GM19025 (cell line): ENCODE measurements at regions not wholly inside any gene's neighbourhood (a gene's known extent, or its start where the extent isn't known, plus 50 kb on each side); places are given as distances from the start of the nearest gene placed in this dataset.

Source experiments
- ATAC-seq: cut with Tn5 transposase; IDR thresholded peaks from one replicate; pipeline ENCODE4 v1.9.1; 2021; ENCODE audit warnings: mild to moderate bottlenecking, low read depth, moderate library complexity; ENCODE audit not compliant: unreplicated experiment

- no peak for ATAC-seq
These were observed 155.9 kb downstream of the BARHL2 start for GRCh38 chr1:90561103-90561783.

DNA sequence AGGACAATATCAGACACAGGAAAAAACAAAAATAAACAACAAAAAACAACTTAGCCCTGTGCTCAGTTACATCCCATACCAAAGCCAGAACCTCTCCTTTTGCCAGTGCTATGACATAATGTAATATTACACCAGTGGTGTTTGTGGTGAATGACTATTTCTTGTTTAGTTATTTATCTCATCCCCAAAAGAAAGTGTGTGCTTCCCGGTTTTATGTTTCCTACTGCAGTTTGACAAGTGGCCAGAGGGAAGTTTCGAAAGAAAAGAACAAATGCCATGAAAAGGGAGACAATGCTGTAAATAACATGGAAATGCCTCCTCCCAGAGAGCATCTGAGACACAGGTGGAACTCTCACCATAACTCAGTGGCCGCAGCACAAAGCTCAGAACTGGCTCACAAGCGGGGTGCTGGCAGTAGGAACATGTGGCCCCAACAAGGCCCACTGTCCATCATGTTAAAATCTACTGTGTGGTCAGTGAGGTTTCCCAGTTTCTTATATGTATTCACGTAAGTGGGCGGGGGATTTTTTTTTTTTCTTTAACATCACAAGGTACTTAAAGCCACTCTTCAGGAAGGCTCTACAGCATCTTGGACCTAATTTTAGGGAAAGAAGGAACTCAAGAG is 158.2 kb downstream of the BARHL2 start:
- ATAC-seq = no peak

- ATAC-seq = no peak
These were observed 159.0 kb downstream of the BARHL2 start for GRCh38 chr1:90558126-90558525.

GRCh38 chr1:90557706-90558105 is 159.4 kb downstream of the BARHL2 start:
- no peak for ATAC-seq

- no peak for ATAC-seq
These were observed 166.3 kb downstream of the BARHL2 start for GRCh38 chr1:90550626-90551406.

DNA sequence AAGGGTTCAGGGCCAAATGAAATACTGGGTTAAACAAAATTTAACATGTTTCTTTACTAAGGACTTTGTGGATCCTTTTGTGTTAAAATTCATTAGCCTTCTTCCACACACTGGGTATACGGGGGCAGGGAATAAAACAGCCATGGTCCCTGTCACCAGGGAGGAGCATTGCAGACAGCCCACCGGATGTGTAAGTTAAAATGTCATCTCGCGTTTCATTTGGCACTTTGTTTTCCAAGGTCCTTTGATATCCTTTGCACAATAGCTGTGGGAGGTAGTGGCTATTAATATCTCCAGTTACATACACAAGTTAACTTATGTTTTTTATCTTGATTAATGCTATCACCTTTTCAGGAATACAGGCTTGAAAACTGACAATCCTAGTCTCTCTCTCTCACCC is 172.7 kb downstream of the BARHL2 start:
- ATAC-seq = no peak

GRCh38 chr1:90537606-90538362 is 179.3 kb downstream of the BARHL2 start:
- no peak for ATAC-seq

DNA sequence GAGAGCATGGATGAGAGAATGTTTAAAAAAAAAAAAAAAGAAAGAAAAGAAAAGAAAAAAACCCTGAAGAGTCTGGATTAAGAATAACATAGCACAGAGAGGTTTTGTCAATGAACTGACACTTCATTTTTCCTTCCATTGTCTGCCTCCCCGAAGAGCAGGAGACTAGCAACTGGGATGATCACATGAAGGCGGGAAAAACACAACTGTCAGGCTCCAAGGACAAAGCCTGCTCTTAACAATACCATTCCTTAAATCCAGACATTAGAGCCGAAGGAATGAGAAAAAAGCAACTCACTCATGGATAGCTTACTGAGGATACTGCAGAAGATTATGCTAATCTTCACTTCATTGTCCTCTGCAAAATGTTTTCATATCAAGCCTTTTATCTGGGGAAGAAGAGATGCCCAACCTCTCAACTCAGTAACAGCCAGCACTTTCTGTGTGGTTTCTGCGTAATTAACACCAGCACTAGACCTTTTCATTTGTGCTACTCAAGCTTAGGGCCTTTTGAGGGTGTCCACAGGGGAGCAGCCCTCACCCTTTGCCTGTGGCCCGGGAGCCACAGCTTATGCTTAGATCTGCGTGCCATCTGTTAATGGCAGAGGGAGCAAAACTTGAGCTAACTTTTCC is 182.3 kb downstream of the BARHL2 start:
- ATAC-seq = no peak

GRCh38 chr1:90534116-90534515 is 183.0 kb downstream of the BARHL2 start:
- no peak for ATAC-seq

DNA sequence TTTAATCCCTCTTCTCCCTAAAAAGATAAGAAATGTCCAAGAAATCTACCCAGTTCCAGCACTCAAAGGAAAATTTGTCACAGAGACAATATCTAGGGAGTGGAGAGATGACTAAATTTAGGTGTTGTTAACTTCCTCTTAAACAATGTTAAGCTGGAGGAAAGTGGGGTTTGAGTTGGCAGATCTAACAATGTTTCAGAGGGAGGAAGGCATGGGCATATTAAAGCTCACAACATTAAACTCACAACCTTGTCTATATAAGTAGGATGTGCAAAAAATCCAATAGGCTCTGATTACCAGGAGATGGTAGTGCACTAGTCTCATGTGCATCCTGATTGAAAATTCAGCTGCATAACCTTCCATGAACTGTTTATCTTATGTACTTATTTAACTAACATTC is 190.1 kb downstream of the BARHL2 start:
- no peak for ATAC-seq

DNA sequence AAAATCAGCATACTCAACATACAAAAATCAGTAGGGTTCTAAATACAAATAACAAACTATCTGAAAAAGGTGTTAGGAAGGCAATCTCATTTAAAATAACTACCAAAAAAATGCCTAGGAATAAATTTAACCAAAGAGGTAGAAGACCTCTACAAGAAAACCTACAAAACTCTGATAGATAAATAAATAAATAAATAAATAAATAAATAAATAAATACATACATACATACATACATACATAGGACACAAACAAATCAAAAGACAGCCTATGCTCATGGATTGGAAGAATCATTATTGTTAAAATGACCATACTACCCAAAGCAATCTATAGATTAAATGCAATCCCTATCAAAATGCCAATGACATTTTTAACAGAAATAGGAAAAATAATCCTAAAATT is 194.7 kb downstream of the BARHL2 start:
- no peak for ATAC-seq

GRCh38 chr1:90513956-90514355 is 203.1 kb downstream of the BARHL2 start:
- ATAC-seq = no peak

GRCh38 chr1:90512441-90512840 is 204.7 kb downstream of the BARHL2 start:
- no peak for ATAC-seq

DNA sequence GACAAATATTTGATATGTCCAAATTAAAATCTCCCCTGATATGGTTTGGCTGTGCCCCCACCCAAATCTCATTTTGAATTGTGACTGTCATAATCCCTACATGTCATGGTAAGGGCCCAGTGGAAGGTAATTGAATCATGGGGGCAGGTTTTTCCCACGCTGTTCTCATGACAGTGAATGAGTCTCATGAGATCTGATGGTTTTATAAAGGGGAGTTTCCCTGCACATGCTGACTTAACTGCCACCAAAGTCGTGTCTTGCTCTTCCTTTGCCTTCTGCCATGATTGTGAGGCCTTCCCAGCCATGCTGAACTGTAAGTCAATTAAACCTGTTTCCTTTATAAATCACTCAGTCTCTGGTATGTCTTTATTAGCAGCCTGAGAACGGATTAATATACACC is 207.0 kb downstream of the BARHL2 start:
- ATAC-seq = no peak

DNA sequence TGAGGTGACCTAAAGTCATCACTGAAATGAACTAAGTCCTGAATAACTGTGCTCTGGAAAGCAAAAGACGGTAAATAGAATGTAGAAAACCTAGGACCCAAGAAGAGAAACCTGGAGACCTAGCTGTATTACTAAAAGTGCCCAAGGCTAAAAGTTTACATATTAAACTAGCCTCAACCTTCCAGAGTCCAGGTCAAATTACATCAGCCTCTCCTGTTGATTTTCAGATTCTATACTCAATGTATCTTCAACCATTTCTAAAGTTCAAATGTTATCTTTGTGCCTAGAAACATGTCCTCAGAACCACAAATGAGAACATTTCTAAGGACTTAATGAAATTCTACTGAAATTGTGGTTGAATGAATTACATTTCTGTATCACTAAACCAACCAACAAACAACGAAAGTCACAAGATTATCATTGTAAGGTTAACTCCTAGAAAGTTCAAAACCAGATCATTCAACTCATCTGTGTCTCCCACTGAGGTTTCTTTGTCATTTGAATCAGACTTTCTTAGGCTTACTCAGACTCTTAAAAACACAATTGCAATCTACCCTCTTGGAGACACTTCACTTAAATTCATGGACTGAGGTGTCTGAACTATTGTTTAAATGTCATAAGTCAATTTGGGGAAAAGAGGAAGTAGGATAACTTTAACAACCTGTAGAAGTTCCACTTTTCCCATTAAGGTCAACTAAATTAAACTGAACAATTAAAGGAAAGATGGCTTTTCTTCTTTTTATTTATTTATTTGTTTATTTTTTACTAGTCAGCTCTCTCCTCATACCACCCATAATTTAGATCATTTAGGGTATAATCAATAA is 207.7 kb downstream of the BARHL2 start:
- ATAC-seq = no peak

- ATAC-seq = no peak
These were observed 208.5 kb downstream of the BARHL2 start for GRCh38 chr1:90508376-90509167.

DNA sequence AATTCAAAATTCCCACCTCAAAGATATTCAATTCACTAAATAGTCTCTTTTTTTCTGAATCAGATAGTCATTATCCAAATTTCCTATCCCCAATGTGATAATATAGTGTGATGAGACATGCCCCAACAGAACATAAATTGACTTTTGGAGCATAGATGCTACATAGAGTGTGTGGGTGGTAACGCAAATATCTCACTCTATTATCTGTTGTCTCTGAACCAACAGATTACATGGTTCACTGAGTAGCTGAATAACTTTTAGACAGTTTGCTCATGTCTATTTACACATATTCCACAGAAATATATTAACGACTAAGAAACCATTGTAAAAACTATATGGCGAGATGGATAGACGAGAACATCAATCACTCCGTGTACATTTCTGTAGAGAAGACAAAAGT is 209.9 kb downstream of the BARHL2 start:
- no peak for ATAC-seq

GRCh38 chr1:90505806-90506205 is 211.3 kb downstream of the BARHL2 start:
- no peak for ATAC-seq

GRCh38 chr1:90504509-90504908 is 212.6 kb downstream of the BARHL2 start:
- ATAC-seq = no peak
